ENCODE measurements at regions not wholly inside any gene's neighbourhood (a gene's known extent, or its start where the extent isn't known, plus 50 kb on each side); places are given as distances from the start of the nearest gene placed in this dataset.

- BruUV-seq (replicated peaks) = no TSS peak
- Histone ChIP-seq H3K9ac (ENCODE audit: insufficient read depth, low read depth, low read length) (no peak overlapping the region), H3K36me3 (replicated peaks in 1 of 2; ENCODE audit: control insufficient read depth in 1 of 2, insufficient read depth in 2 of 2, low read length in 2 of 2) (no peaks in the 10 kb centered on the region), H3K79me2 (ENCODE audit: insufficient read depth, low read length) (no peaks in the 10 kb centered on the region), H3K27me3 (ENCODE audit: control insufficient read depth in 1 of 2, insufficient read depth in 2 of 2, low read length in 2 of 2) (peaks cover 0 to 4% of the 10 kb centered on the region in 2 experiments; a peak in 2 of 5 replicates), H3K4me3 (replicated peaks in 1 of 3; ENCODE audit: insufficient read depth in 1 of 3, low read depth in 2 of 3, low read length in 3 of 3) (no peak overlapping the region), H3K27ac (ENCODE audit: extremely low read length, insufficient read depth, low read length) (no peak overlapping the region), H4K20me1 (ENCODE audit: insufficient read depth, low read length) (no peaks in the 10 kb centered on the region), H3K9me3 (ENCODE audit: low read length) (peaks cover 8% of the 10 kb centered on the region), H3K4me1 (ENCODE audit: insufficient read depth, low read length) (no peaks in the 10 kb centered on the region), H2AFZ (ENCODE audit: low read length) (no peak overlapping the region), H3K4me2 (ENCODE audit: low read depth, low read length) (no peak overlapping the region)
- ChIA-PET POLR2A (no interaction called here), CTCF (ENCODE audit: low intra/inter-chr PET ratio, low total read pairs) (no interaction called here)
- no peak for DNase-seq (ENCODE audit: low spot score)
- 3% methylated on average over 1 of the region's 1 CpG for WGBS (ENCODE audit: low lambda C conversion rate)
- no peak for TF ChIP-seq TFDP2 (CRISPR knock-in tag; IDR thresholded peaks at IDR 0.05)
- TF ChIP-seq SAP130 (CRISPR knock-in tag; IDR thresholded peaks at IDR 0.05; ENCODE audit: low read depth) = no peak
- TF ChIP-seq MEIS1 (CRISPR knock-in tag; IDR thresholded peaks at IDR 0.05; ENCODE audit: borderline replicate concordance) = no peak
- TF ChIP-seq NFAT5 (CRISPR knock-in tag; IDR thresholded peaks at IDR 0.05) = no peak
- no peak for TF ChIP-seq TOPORS (CRISPR knock-in tag; IDR thresholded peaks at IDR 0.05)
- no peak for TF ChIP-seq NFRKB (IDR thresholded peaks at IDR 0.05)
- no peak for TF ChIP-seq ZNF7 (CRISPR knock-in tag; IDR thresholded peaks at IDR 0.05)
- TF ChIP-seq ZNF530 (CRISPR knock-in tag; IDR thresholded peaks at IDR 0.05; ENCODE audit: low read depth) = no peak
- TF ChIP-seq ZBTB43 (CRISPR knock-in tag; conservative IDR thresholded peaks at IDR 0.05) = no peak
- no peak for TF ChIP-seq MXD4 (CRISPR knock-in tag; IDR thresholded peaks at IDR 0.05)
- no peak for TF ChIP-seq POGZ (CRISPR knock-in tag; IDR thresholded peaks at IDR 0.05)
- TF ChIP-seq ZNF136 (CRISPR knock-in tag; IDR thresholded peaks at IDR 0.05; ENCODE audit: low read depth) = no peak
- TF ChIP-seq ZNF615 (CRISPR knock-in tag; IDR thresholded peaks at IDR 0.05; ENCODE audit: borderline replicate concordance) = no peak
- no peak for TF ChIP-seq SP1 (IDR thresholded peaks at IDR 0.05)
- no peak for TF ChIP-seq SP1 (CRISPR knock-in tag; IDR thresholded peaks at IDR 0.05)
- no peak for TF ChIP-seq ZNF660 (CRISPR knock-in tag; IDR thresholded peaks at IDR 0.05; ENCODE audit: borderline replicate concordance, low read depth)
- intact Hi-C loops (cut with micrococcal nuclease; ENCODE audit: unreplicated experiment) = no loop called here
- ATAC-seq = no peak
- FAIRE-seq = no peak
- in situ Hi-C loops (cut with HindIII; ENCODE audit: extremely low pct_ligation_motif_present, low pct_unique_long_range_greater_than_20kb) = no loop called here
Observed at GRCh38 chr22:47320560-47320959, 558.1 kb downstream of the TBC1D22A start.

Data from HepG2 (cell line).